CD14-positive monocyte (primary cell): ENCODE measurements at regions not wholly inside any gene's neighbourhood (a gene's known extent, or its start where the extent isn't known, plus 50 kb on each side); places are given as distances from the start of the nearest gene placed in this dataset.

Experiments
- DNase-seq, 3 donors: peaks; one replicate each; pipeline ENCODE4 v3.0.0-alpha.2; 2011 to 2022
- H2AFZ ChIP-seq: 2 replicates; pipeline ENCODE4 v1.6.0; 2012; ENCODE audit warnings: mild to moderate bottlenecking, low read depth, low read length, inconsistent platforms; ENCODE audit not compliant: insufficient read depth, poor library complexity, severe bottlenecking
- H3K27ac ChIP-seq, 2 donors: 1 replicate in 1 of 2; 2 replicates in 1 of 2; pipeline ENCODE4 v1.5.1; 2012 to 2013; ENCODE audit warnings: low read length in 2 of 2, control low read depth in 1 of 2, inconsistent platforms in 1 of 2, low read depth in 1 of 2, mild to moderate bottlenecking in 1 of 2
- H3K27me3 ChIP-seq, 2 donors: one replicate each; pipeline versions ENCODE4 v1.6.0 to v1.6.1; 2011 to 2013; ENCODE audit warnings: low read length in 2 of 2; ENCODE audit not compliant: control insufficient read depth in 2 of 2, insufficient read depth in 2 of 2
- H3K36me3 ChIP-seq, 2 donors: replicated peaks in 1 of 2; 1 replicate in 1 of 2; 2 replicates in 1 of 2; pipeline versions ENCODE4 v1.5.1 to v1.6.1; 2012 to 2013; ENCODE audit warnings: low read length in 2 of 2, control low read depth in 1 of 2, inconsistent platforms in 1 of 2, mild to moderate bottlenecking in 1 of 2; ENCODE audit not compliant: insufficient read depth in 2 of 2, control insufficient read depth in 1 of 2
- H3K4me1 ChIP-seq, 2 donors: 1 replicate in 1 of 2; 2 replicates in 1 of 2; pipeline versions ENCODE4 v1.5.1 to v1.6.1; 2012 to 2013; ENCODE audit warnings: low read length in 2 of 2, control low read depth in 1 of 2, inconsistent platforms in 1 of 2, mild to moderate bottlenecking in 1 of 2, moderate library complexity in 1 of 2; ENCODE audit not compliant: insufficient read depth in 2 of 2, control insufficient read depth in 1 of 2
- H3K4me2 ChIP-seq: replicated peaks from 2 replicates; pipeline ENCODE3; 2012; ENCODE audit warnings: low read length, moderate library complexity, mild to moderate bottlenecking; ENCODE audit not compliant: poor library complexity, severe bottlenecking; ENCODE audit errors: extremely low read depth
- H3K4me3 ChIP-seq, 3 experiments: fragments of 200-600 bp in 1 of 3; sonication (generic) in 1 of 3; replicated peaks in 1 of 3; 1 replicate in 2 of 3; 2 replicates in 1 of 3; pipeline ENCODE4 v1.5.1; 2011 to 2013; ENCODE audit warnings: low read length in 3 of 3, mild to moderate bottlenecking in 3 of 3, control low read depth in 2 of 3, low read depth in 2 of 3, inconsistent platforms in 1 of 3, moderate library complexity in 1 of 3
- H3K79me2 ChIP-seq: 2 replicates; pipeline ENCODE4 v1.6.0; 2012; ENCODE audit warnings: mild to moderate bottlenecking, control low read depth, inconsistent platforms, low read length, moderate library complexity; ENCODE audit not compliant: insufficient read depth
- H3K9ac ChIP-seq: 2 replicates; pipeline ENCODE4 v1.6.0; 2017; ENCODE audit warnings: low read length, mild to moderate bottlenecking; ENCODE audit not compliant: insufficient read depth, poor library complexity, severe bottlenecking
- H3K9me3 ChIP-seq, 2 donors: replicated peaks in 1 of 2; 1 replicate in 1 of 2; 2 replicates in 1 of 2; pipeline versions ENCODE4 v1.5.1 to v1.6.1; 2012 to 2013; ENCODE audit warnings: low read length in 2 of 2, control low read depth in 1 of 2; ENCODE audit not compliant: control insufficient read depth in 1 of 2, insufficient read depth in 1 of 2
- H4K20me1 ChIP-seq: 2 replicates; pipeline ENCODE4 v1.6.0; 2012; ENCODE audit warnings: mild to moderate bottlenecking, low read length, control low read depth, moderate library complexity; ENCODE audit not compliant: insufficient read depth
- H3K27ac Mint-ChIP-seq, 7 donors: one replicate each; pipeline ENCODE4 v1.8.0; 2020; ENCODE audit warnings: mild to moderate bottlenecking in 7 of 7, mixed read lengths in 7 of 7, moderate library complexity in 6 of 7, inconsistent platforms in 2 of 7
- H3K27me3 Mint-ChIP-seq, 3 donors: one replicate each; pipeline ENCODE4 v1.8.0; 2021 to 2022; ENCODE audit warnings: low read depth in 3 of 3, mild to moderate bottlenecking in 3 of 3, mixed read lengths in 3 of 3, moderate library complexity in 3 of 3, inconsistent platforms in 1 of 3
- H3K36me3 Mint-ChIP-seq, 2 donors: one replicate each; pipeline ENCODE4 v1.8.0; 2020; ENCODE audit warnings: mixed read lengths in 2 of 2, inconsistent platforms in 1 of 2, mild to moderate bottlenecking in 1 of 2
- H3K4me1 Mint-ChIP-seq: one replicate; pipeline ENCODE4 v1.8.0; 2020; ENCODE audit warnings: mild to moderate bottlenecking, mixed read lengths
- H3K4me3 Mint-ChIP-seq, 2 donors: one replicate each; pipeline ENCODE4 v1.8.0; 2020; ENCODE audit warnings: mild to moderate bottlenecking in 2 of 2, mixed read lengths in 2 of 2, moderate library complexity in 1 of 2
- H3K9me3 Mint-ChIP-seq, 7 donors: one replicate each; pipeline ENCODE4 v1.8.0; 2020 to 2022; ENCODE audit warnings: mixed read lengths in 7 of 7, mild to moderate bottlenecking in 6 of 7, moderate library complexity in 6 of 7, inconsistent platforms in 2 of 7
- WGBS: methylation state at CpG from one replicate; pipeline ENCODE4 v1.1.5; 2013; ENCODE audit warnings: missing lambda C conversion rate; ENCODE audit not compliant: insufficient coverage; 5-methylcytosine and 5-hydroxymethylcytosine counted together
- intact Hi-C, 2 donors: fragments of 100-400 bp; cut with micrococcal nuclease; formaldehyde crosslinking; loops; one replicate each; pipeline versions ENCODE4 v1.15.0 to v1.15.1; 2023
- TF ChIP-seq, protein P1 (sequence below): fragments of 200-600 bp; IDR thresholded peaks from one replicate; pipeline ENCODE4 v1.8.0; 2022; ENCODE audit warnings: antibody characterized with exemption, mild to moderate bottlenecking

GRCh38 chr21:29231756-29232529 is 66.8 kb upstream of the BACH1 start:
- Histone ChIP-seq H3K4me3 (no peak overlapping the region), H4K20me1 (no peaks in the 10 kb centered on the region), H3K36me3 (no peaks in the 10 kb centered on the region), H2AFZ (no peak overlapping the region), H3K27me3 (no peaks in the 10 kb centered on the region), H3K79me2 (peaks cover 3% of the 10 kb centered on the region), H3K4me2 (no peak overlapping the region), H3K9me3 (no peaks in the 10 kb centered on the region), H3K9ac (no peak overlapping the region), H3K4me1 (peaks cover 85 to 96% of the 10 kb centered on the region in 2 donors), H3K27ac (peak overlapping the region in 1 of 2 donors; percentile 78)
- H3K4me1 Mint-ChIP-seq, result peaks cover 91% of the 10 kb centered on the region
- DNase-seq, result no peak
- intact Hi-C loops, result loop anchor here in 1 of 2 donors (5.0 kb wide), 1 partner anchor 65 kb away; the partner anchor contains the start of gene BACH1
- no peaks in the 10 kb centered on the region for H3K27me3 Mint-ChIP-seq
- TF ChIP-seq, protein P1, sequence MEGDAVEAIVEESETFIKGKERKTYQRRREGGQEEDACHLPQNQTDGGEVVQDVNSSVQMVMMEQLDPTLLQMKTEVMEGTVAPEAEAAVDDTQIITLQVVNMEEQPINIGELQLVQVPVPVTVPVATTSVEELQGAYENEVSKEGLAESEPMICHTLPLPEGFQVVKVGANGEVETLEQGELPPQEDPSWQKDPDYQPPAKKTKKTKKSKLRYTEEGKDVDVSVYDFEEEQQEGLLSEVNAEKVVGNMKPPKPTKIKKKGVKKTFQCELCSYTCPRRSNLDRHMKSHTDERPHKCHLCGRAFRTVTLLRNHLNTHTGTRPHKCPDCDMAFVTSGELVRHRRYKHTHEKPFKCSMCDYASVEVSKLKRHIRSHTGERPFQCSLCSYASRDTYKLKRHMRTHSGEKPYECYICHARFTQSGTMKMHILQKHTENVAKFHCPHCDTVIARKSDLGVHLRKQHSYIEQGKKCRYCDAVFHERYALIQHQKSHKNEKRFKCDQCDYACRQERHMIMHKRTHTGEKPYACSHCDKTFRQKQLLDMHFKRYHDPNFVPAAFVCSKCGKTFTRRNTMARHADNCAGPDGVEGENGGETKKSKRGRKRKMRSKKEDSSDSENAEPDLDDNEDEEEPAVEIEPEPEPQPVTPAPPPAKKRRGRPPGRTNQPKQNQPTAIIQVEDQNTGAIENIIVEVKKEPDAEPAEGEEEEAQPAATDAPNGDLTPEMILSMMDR, result no peak
- 100% methylated on average over 3 of the region's 6 CpGs for WGBS
- peaks cover 0 to 3% of the 10 kb centered on the region in 2 donors for H3K36me3 Mint-ChIP-seq
- no peak overlapping the region for H3K4me3 Mint-ChIP-seq
- H3K27ac Mint-ChIP-seq, result peak overlapping the region; percentile 26 to 94 (median 83)
- no peaks in the 10 kb centered on the region for H3K9me3 Mint-ChIP-seq

GRCh38 chr21:29232530-29233255 is 66.0 kb upstream of the BACH1 start:
- Histone ChIP-seq H4K20me1 (no peaks in the 10 kb centered on the region), H3K36me3 (no peaks in the 10 kb centered on the region), H3K4me1 (peaks cover 89 to 96% of the 10 kb centered on the region in 2 donors), H3K4me3 (peak overlapping the region in 1 of 3 experiments; percentile 44), H3K79me2 (peaks cover 7% of the 10 kb centered on the region), H3K4me2 (peak overlapping the region; percentile 59), H3K27ac (peak overlapping the region in 1 of 2 donors; percentile 78), H3K9ac (peak overlapping the region; percentile 9), H3K27me3 (no peaks in the 10 kb centered on the region), H3K9me3 (no peaks in the 10 kb centered on the region), H2AFZ (peak overlapping the region; percentile 8)
- H3K36me3 Mint-ChIP-seq, result peaks cover 0 to 3% of the 10 kb centered on the region in 2 donors
- no peaks in the 10 kb centered on the region for H3K9me3 Mint-ChIP-seq
- WGBS, result 100% methylated on average over 3 of the region's 8 CpGs
- H3K27me3 Mint-ChIP-seq, result no peaks in the 10 kb centered on the region
- peak overlapping the region; percentile 73 to 96 (median 85) for H3K27ac Mint-ChIP-seq
- TF ChIP-seq, protein P1, result no peak
- peak overlapping the region in 1 of 2 donors; percentile 84 for H3K4me3 Mint-ChIP-seq
- intact Hi-C loops, result loop anchor here in 1 of 2 donors (5.0 kb wide), 1 partner anchor 65 kb away; the partner anchor contains the start of gene BACH1
- peak in 1 of 3 donors; percentile 20 for DNase-seq
- peaks cover 92% of the 10 kb centered on the region for H3K4me1 Mint-ChIP-seq
